H1 (cell line): ENCODE measurements at regions not wholly inside any gene's neighbourhood (a gene's known extent, or its start where the extent isn't known, plus 50 kb on each side); places are given as distances from the start of the nearest gene placed in this dataset.

Experiments
- CTCF ChIA-PET: fragments of 300-600 bp; sonication (Branson Sonifier 250); formaldehyde crosslinking; loops from one replicate; lab custom pipeline; 2021; ENCODE audit not compliant: partially characterized antibody; lab: Charles Lee
- POLR2A ChIA-PET: fragments of 300-600 bp; sonication (Branson Sonifier 250); formaldehyde crosslinking; loops from one replicate; lab custom pipeline; 2021; ENCODE audit warnings: inconsistent platforms; ENCODE audit not compliant: partially characterized antibody; lab: Charles Lee
- DNase-seq, 2 experiments: peaks; one replicate each; pipeline versions ENCODE4 v3.0.0 to v3.0.0-alpha.2; 2010 to 2022; ENCODE audit warnings: low spot score in 2 of 2, low read depth in 1 of 2, mixed read lengths in 1 of 2
- FAIRE-seq: peaks from 2 replicates; lab custom pipeline; 2011; peaks lifted over from hg19 to GRCh38; lab: Jason Lieb, UNC
- H2AFZ ChIP-seq: 2 replicates; pipeline ENCODE4 v1.8.1; 2012; ENCODE audit warnings: low read length, inconsistent platforms
- H2AK5ac ChIP-seq: 2 replicates; pipeline ENCODE4 v1.6.1; 2013; ENCODE audit warnings: low read depth, low read length
- H2BK120ac ChIP-seq: replicated peaks from 2 replicates; pipeline ENCODE3; 2013; ENCODE audit warnings: low read depth, low read length, inconsistent platforms
- H2BK12ac ChIP-seq: 2 replicates; pipeline ENCODE4 v1.6.1; 2013; ENCODE audit warnings: low read depth, low read length
- H2BK15ac ChIP-seq: 2 replicates; pipeline ENCODE4 v1.6.1; 2013; ENCODE audit warnings: low read length
- H2BK20ac ChIP-seq: 2 replicates; pipeline ENCODE4 v1.6.1; 2013; ENCODE audit warnings: low read length
- H2BK5ac ChIP-seq: 2 replicates; pipeline ENCODE4 v1.6.1; 2013; ENCODE audit warnings: low read depth, low read length
- H3K14ac ChIP-seq: 2 replicates; pipeline ENCODE4 v1.6.1; 2013; ENCODE audit warnings: inconsistent platforms; ENCODE audit not compliant: insufficient read length
- H3K18ac ChIP-seq: 2 replicates; pipeline ENCODE4 v1.6.1; 2013; ENCODE audit warnings: low read length; ENCODE audit errors: extremely low read depth
- H3K23ac ChIP-seq: 2 replicates; pipeline ENCODE4 v1.6.1; 2013; ENCODE audit warnings: inconsistent platforms; ENCODE audit not compliant: insufficient read length
- H3K23me2 ChIP-seq: 2 replicates; pipeline ENCODE4 v1.6.1; 2013; ENCODE audit warnings: low read depth, low read length
- H3K27ac ChIP-seq: 2 replicates; pipeline ENCODE4 v1.6.1; 2011; ENCODE audit warnings: low read depth, low read length, inconsistent platforms
- H3K27me3 ChIP-seq, 4 experiments: replicated peaks in 1 of 4; 1 replicate in 1 of 4; 2 replicates in 3 of 4; pipeline versions ENCODE4 v1.6.1 to v1.8.1; 2011 to 2013; ENCODE audit warnings: low read length in 3 of 4, mild to moderate bottlenecking in 3 of 4, inconsistent platforms in 2 of 4, mixed read lengths in 2 of 4, moderate library complexity in 1 of 4; ENCODE audit not compliant: control insufficient read depth in 3 of 4, insufficient read depth in 3 of 4; ENCODE audit errors: extremely low read depth in 1 of 4
- H3K36me3 ChIP-seq, 4 experiments: 2 replicates each; pipeline versions ENCODE4 v1.6.1 to v1.8.1; 2011 to 2013; ENCODE audit warnings: mild to moderate bottlenecking in 4 of 4, low read length in 3 of 4, moderate library complexity in 2 of 4, control low read depth in 1 of 4, inconsistent platforms in 1 of 4; ENCODE audit not compliant: insufficient read depth in 4 of 4, control insufficient read depth in 2 of 4
- H3K4ac ChIP-seq: replicated peaks from 2 replicates; pipeline ENCODE3; 2013; ENCODE audit warnings: low read length, low read depth, mixed read lengths, inconsistent platforms; ENCODE audit not compliant: insufficient read length
- H3K4me1 ChIP-seq, 4 experiments: replicated peaks in 1 of 4; 1 replicate in 1 of 4; 2 replicates in 3 of 4; pipeline versions ENCODE4 v1.6.1 to v1.8.1; 2011 to 2013; ENCODE audit warnings: low read length in 3 of 4, inconsistent platforms in 2 of 4, mixed read lengths in 1 of 4; ENCODE audit not compliant: insufficient read depth in 4 of 4, control insufficient read depth in 3 of 4
- H3K4me2 ChIP-seq, 2 experiments: 2 replicates each; pipeline versions ENCODE4 v1.6.1 to v1.8.1; 2011 to 2013; ENCODE audit warnings: low read depth in 2 of 2, low read length in 2 of 2, control low read depth in 1 of 2, inconsistent platforms in 1 of 2, mild to moderate bottlenecking in 1 of 2; ENCODE audit not compliant: insufficient read depth in 1 of 2
- H3K4me3 ChIP-seq, 4 experiments: fragments of 200-600, 300-600 bp in 1 of 4; sonication (generic), shearing (Covaris generic), sonication (Bioruptor Twin) in 1 of 4; 2 replicates each; pipeline versions ENCODE4 v1.5.1 to v1.8.1; 2011 to 2016; ENCODE audit warnings: low read length in 4 of 4, low read depth in 3 of 4, control low read depth in 2 of 4, inconsistent platforms in 2 of 4, mild to moderate bottlenecking in 2 of 4, mixed read lengths in 1 of 4, moderate library complexity in 1 of 4; ENCODE audit not compliant: insufficient read depth in 2 of 4; ENCODE audit errors: extremely low read depth in 1 of 4
- H3K56ac ChIP-seq: replicated peaks from 2 replicates; pipeline ENCODE3; 2013; ENCODE audit warnings: low read depth, mild to moderate bottlenecking, mixed read lengths, low read length, inconsistent platforms; ENCODE audit not compliant: insufficient read length
- H3K79me1 ChIP-seq: 2 replicates; pipeline ENCODE4 v1.6.1; 2013; ENCODE audit warnings: low read depth, low read length, control low read depth
- H3K79me2 ChIP-seq, 2 experiments: 2 replicates each; pipeline versions ENCODE4 v1.6.1 to v1.8.1; 2012 to 2013; ENCODE audit warnings: low read length in 2 of 2, mild to moderate bottlenecking in 2 of 2, inconsistent platforms in 1 of 2; ENCODE audit not compliant: insufficient read depth in 2 of 2, control insufficient read depth in 1 of 2
- H3K9ac ChIP-seq, 4 experiments: replicated peaks in 1 of 4; 1 replicate in 1 of 4; 2 replicates in 3 of 4; pipeline versions ENCODE4 v1.6.1 to v1.8.1; 2011 to 2013; ENCODE audit warnings: low read depth in 3 of 4, low read length in 3 of 4, control low read depth in 2 of 4, mild to moderate bottlenecking in 2 of 4, moderate library complexity in 2 of 4, inconsistent platforms in 1 of 4; ENCODE audit errors: extremely low read depth in 1 of 4
- H3K9me3 ChIP-seq, 2 experiments: 2 replicates each; pipeline versions ENCODE4 v1.6.1 to v1.8.1; 2012 to 2013; ENCODE audit warnings: mild to moderate bottlenecking in 2 of 2, moderate library complexity in 2 of 2, control low read depth in 1 of 2, inconsistent platforms in 1 of 2, low read depth in 1 of 2, low read length in 1 of 2, mixed read lengths in 1 of 2; ENCODE audit not compliant: insufficient read depth in 2 of 2
- H4K20me1 ChIP-seq, 2 experiments: replicated peaks in 1 of 2; 2 replicates each; pipeline versions ENCODE3 to v1.8.1; 2011 to 2013; ENCODE audit warnings: inconsistent platforms in 2 of 2, low read length in 2 of 2, mild to moderate bottlenecking in 1 of 2; ENCODE audit not compliant: insufficient read depth in 2 of 2, control insufficient read depth in 1 of 2
- H4K5ac ChIP-seq: 2 replicates; pipeline ENCODE4 v1.6.1; 2013; ENCODE audit warnings: low read length, low read depth, mixed read lengths, inconsistent platforms; ENCODE audit not compliant: insufficient read length
- H4K8ac ChIP-seq: 2 replicates; pipeline ENCODE4 v1.8.0; 2013; ENCODE audit warnings: mild to moderate bottlenecking, moderate library complexity, low read length, inconsistent platforms; ENCODE audit not compliant: insufficient read depth; ENCODE audit errors: extremely low read depth
- H4K91ac ChIP-seq: replicated peaks from 2 replicates; pipeline ENCODE3; 2013; ENCODE audit warnings: low read length, mixed read lengths, inconsistent platforms; ENCODE audit not compliant: insufficient read length
- CREB1 ChIP-seq: IDR thresholded peaks from 2 replicates; pipeline ENCODE4 v1.6.1; 2012; ENCODE audit warnings: inconsistent platforms
- EGR1 ChIP-seq: IDR thresholded peaks from 2 replicates; pipeline ENCODE4 v1.6.1; 2011; ENCODE audit warnings: low read depth, low read length, borderline replicate concordance
- FOSL1 ChIP-seq: IDR thresholded peaks from 2 replicates; pipeline ENCODE4 v1.6.1; 2011; ENCODE audit warnings: mild to moderate bottlenecking, low read depth, low read length, moderate library complexity; ENCODE audit not compliant: insufficient read depth
- NANOG ChIP-seq: IDR thresholded peaks from 2 replicates; pipeline ENCODE4 v1.6.1; 2011; ENCODE audit warnings: low read length, low read depth, mild to moderate bottlenecking, inconsistent platforms; ENCODE audit not compliant: insufficient read depth, poor library complexity, severe bottlenecking
- PHF8 ChIP-seq: fragments of 200-600 bp; sonication (generic); conservative IDR thresholded peaks from 2 replicates; pipeline ENCODE4 v1.7.1; 2012; ENCODE audit warnings: low read depth, mild to moderate bottlenecking, inconsistent platforms, low read length, moderate library complexity
- POLR2AphosphoS5 ChIP-seq: IDR thresholded peaks from 2 replicates; pipeline ENCODE4 v1.6.1; 2011; ENCODE audit warnings: low read depth, low read length
- RFX5 ChIP-seq: IDR thresholded peaks from 2 replicates; pipeline ENCODE4 v1.6.1; 2011; ENCODE audit warnings: low read depth, low read length, improper control_type of control experiment, borderline replicate concordance
- RNF2 ChIP-seq: fragments of 200-900, 300-1000 bp; sonication (generic); IDR thresholded peaks from 2 replicates; pipeline ENCODE4 v1.7.1; 2016; ENCODE audit warnings: borderline replicate concordance, low read depth, mild to moderate bottlenecking, antibody characterized with exemption, low read length; ENCODE audit not compliant: poor library complexity, severe bottlenecking; ENCODE audit errors: missing control alignments
- SP1 ChIP-seq: IDR thresholded peaks from 2 replicates; pipeline ENCODE4 v1.6.1; 2011; ENCODE audit warnings: low read depth, low read length
- TBP ChIP-seq: IDR thresholded peaks from 2 replicates; pipeline ENCODE4 v1.6.1; 2011; ENCODE audit warnings: low read depth, low read length, improper control_type of control experiment
- whole genome bisulfite sequencing, 2 experiments: shearing (Covaris generic) in 1 of 2; methylation state at CpG; one replicate each; pipeline versions ENCODE4 v1.1.6 to v1.1.7; 2013 to 2015; ENCODE audit warnings: low lambda C conversion rate in 2 of 2, mixed read lengths in 2 of 2, inconsistent platforms in 1 of 2, low coverage in 1 of 2, missing lambda C conversion rate in 1 of 2; ENCODE audit not compliant: insufficient replicate concordance in 2 of 2, insufficient coverage in 1 of 2, insufficient read length in 1 of 2; ENCODE audit errors: extremely low coverage in 1 of 2, missing lambda C conversion rate in 1 of 2; 5-methylcytosine and 5-hydroxymethylcytosine counted together

GRCh38 chr5:36438765-36439561 lies 137.3 kb upstream of the RANBP3L start:
- H2AFZ ChIP-seq: no peak overlapping the region
- H2BK15ac ChIP-seq: no peak overlapping the region
- no peak overlapping the region for H3K4ac ChIP-seq
- no peak overlapping the region for H2BK12ac ChIP-seq
- no peak overlapping the region for H3K18ac ChIP-seq
- peaks cover 0 to 1% (median 0%) of the 10 kb centered on the region in 4 experiments; a peak in 1 of 7 replicates for H3K27me3 ChIP-seq
- no peak overlapping the region for H3K4me2 ChIP-seq
- peaks cover 0 to 5% (median under 1%) of the 10 kb centered on the region in 4 experiments; a peak in 3 of 7 replicates for H3K4me1 ChIP-seq
- H3K14ac ChIP-seq: no peak overlapping the region
- H4K5ac ChIP-seq: no peak overlapping the region
- CTCF ChIA-PET: interaction anchor here (1.0 to 2.3 kb wide), 5 partner anchors 9 to 90 kb away, joined by 3 to 15 read pairs (median 5); no protein-coding TSS in a partner anchor
- no peak overlapping the region for H2BK5ac ChIP-seq
- DNase-seq: no peak
- POLR2A ChIA-PET: no interaction called here
- no peaks in the 10 kb centered on the region for H4K20me1 ChIP-seq
- WGBS, 2 experiments: 88% methylated on average over 6 of the region's 6 CpGs; no CpG with 5 or more reads in 1 of the 2 experiments
- H3K56ac ChIP-seq: no peak overlapping the region
- no peak overlapping the region for H2BK120ac ChIP-seq
- H3K4me3 ChIP-seq: no peak overlapping the region
- no peak for TF ChIP-seq NANOG
- no peak for TF ChIP-seq RFX5
- no peak for TF ChIP-seq POLR2AphosphoS5
- TF ChIP-seq RNF2: no peak
- no peak for TF ChIP-seq CREB1
- TF ChIP-seq EGR1: no peak
- TF ChIP-seq TBP: no peak
- no peak for TF ChIP-seq FOSL1
- TF ChIP-seq PHF8: no peak
- no peak for TF ChIP-seq SP1
- TF ChIP-seq, all 59 proteins: peak for 0
- Histone ChIP-seq H3K79me1 (no peaks in the 10 kb centered on the region), H4K91ac (no peak overlapping the region), H3K9ac (no peak overlapping the region), H3K9me3 (no peaks in the 10 kb centered on the region), H2BK20ac (no peak overlapping the region), H4K8ac (no peak overlapping the region), H2AK5ac (no peak overlapping the region), H3K27ac (no peak overlapping the region), H3K23ac (no peak overlapping the region), H3K36me3 (no peaks in the 10 kb centered on the region), H3K79me2 (no peaks in the 10 kb centered on the region), H3K23me2 (no peaks in the 10 kb centered on the region)
- FAIRE-seq: no peak
